H1 (cell line): ENCODE measurements at regions not wholly inside any gene's neighbourhood (a gene's known extent, or its start where the extent isn't known, plus 50 kb on each side); places are given as distances from the start of the nearest gene placed in this dataset.

Experiments used
- BCL11A ChIP-seq, 2 experiments: IDR thresholded peaks; one replicate each; pipeline ENCODE4 v1.6.1; 2011; ENCODE audit warnings: low read depth in 2 of 2, low read length in 2 of 2, mild to moderate bottlenecking in 2 of 2
- EZH2 ChIP-seq: fragments of 200-600 bp; sonication (generic); IDR thresholded peaks from 2 replicates; pipeline ENCODE4 v1.7.1; 2012; ENCODE audit warnings: low read depth, mild to moderate bottlenecking, moderate library complexity, low read length, inconsistent platforms; ENCODE audit not compliant: severe bottlenecking
- JUN ChIP-seq: IDR thresholded peaks from 2 replicates; pipeline ENCODE4 v1.6.1; 2011; ENCODE audit warnings: low read depth, mild to moderate bottlenecking, improper control_type of control experiment, low read length
- JUND ChIP-seq: IDR thresholded peaks from 2 replicates; pipeline ENCODE4 v1.6.1; 2011; ENCODE audit warnings: mild to moderate bottlenecking, improper control_type of control experiment, low read length
- MAFK ChIP-seq: IDR thresholded peaks from 2 replicates; pipeline ENCODE4 v1.6.1; 2012; ENCODE audit warnings: low read depth, mild to moderate bottlenecking, improper control_type of control experiment, low read length
- PHF8 ChIP-seq: fragments of 200-600 bp; sonication (generic); conservative IDR thresholded peaks from 2 replicates; pipeline ENCODE4 v1.7.1; 2012; ENCODE audit warnings: low read depth, mild to moderate bottlenecking, inconsistent platforms, low read length, moderate library complexity
- POLR2A ChIP-seq, 2 experiments: IDR thresholded peaks; 1 replicate in 1 of 2; 2 replicates in 1 of 2; pipeline ENCODE4 v1.6.1; 2011; ENCODE audit warnings: low read depth in 2 of 2, low read length in 2 of 2, mild to moderate bottlenecking in 2 of 2; ENCODE audit errors: control extremely low read depth in 1 of 2
- POLR2AphosphoS5 ChIP-seq: IDR thresholded peaks from 2 replicates; pipeline ENCODE4 v1.6.1; 2011; ENCODE audit warnings: low read depth, low read length
- SIX5 ChIP-seq: IDR thresholded peaks from 2 replicates; pipeline ENCODE4 v1.6.1; 2011; ENCODE audit warnings: mild to moderate bottlenecking, low read depth, low read length
- TCF12 ChIP-seq: IDR thresholded peaks from 2 replicates; pipeline ENCODE4 v1.6.1; 2011; ENCODE audit warnings: low read depth, mild to moderate bottlenecking, low read length
- YY1 ChIP-seq: IDR thresholded peaks from 2 replicates; pipeline ENCODE4 v1.6.1; 2011; ENCODE audit warnings: low read depth, mild to moderate bottlenecking, low read length
- TF ChIP-seq, protein P1 (sequence below), 3 experiments: IDR thresholded peaks; 1 replicate in 2 of 3; 2 replicates in 1 of 3; pipeline versions ENCODE4 v1.5.1 to v1.6.1; 2011; ENCODE audit warnings: low read length in 3 of 3, mild to moderate bottlenecking in 3 of 3, inconsistent platforms in 2 of 3, low read depth in 1 of 3, moderate library complexity in 1 of 3; ENCODE audit not compliant: insufficient read depth in 1 of 3; ENCODE audit errors: control extremely low read depth in 1 of 3
- TF ChIP-seq, protein P2 (sequence below): IDR thresholded peaks from 2 replicates; pipeline ENCODE4 v1.6.1; 2012; ENCODE audit warnings: low read length, inconsistent platforms
- TF ChIP-seq, protein P3 (sequence below): IDR thresholded peaks from 2 replicates; pipeline ENCODE4 v1.6.1; 2012; ENCODE audit warnings: inconsistent platforms

DNA sequence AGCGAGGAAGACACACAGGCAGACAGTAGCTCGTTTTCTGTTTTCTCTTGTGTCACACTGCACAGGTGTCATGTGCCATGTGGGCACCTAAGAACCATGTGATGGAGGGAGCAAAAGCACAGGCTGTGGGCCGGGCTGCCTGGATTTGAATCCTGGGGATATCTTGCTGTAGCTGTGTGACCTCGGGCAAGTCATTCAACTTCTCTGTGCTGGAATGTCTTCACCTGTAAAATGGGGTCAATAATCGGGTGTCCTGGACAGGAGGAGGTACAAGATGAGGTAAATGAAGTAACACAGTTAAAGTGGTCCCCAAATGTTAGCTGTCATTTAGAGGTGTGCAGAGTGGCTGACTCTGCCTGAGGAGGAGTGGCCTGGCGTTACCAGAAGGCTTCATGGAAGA is 246.9 kb downstream of the RPS24 start:
- TF ChIP-seq, protein P1, sequence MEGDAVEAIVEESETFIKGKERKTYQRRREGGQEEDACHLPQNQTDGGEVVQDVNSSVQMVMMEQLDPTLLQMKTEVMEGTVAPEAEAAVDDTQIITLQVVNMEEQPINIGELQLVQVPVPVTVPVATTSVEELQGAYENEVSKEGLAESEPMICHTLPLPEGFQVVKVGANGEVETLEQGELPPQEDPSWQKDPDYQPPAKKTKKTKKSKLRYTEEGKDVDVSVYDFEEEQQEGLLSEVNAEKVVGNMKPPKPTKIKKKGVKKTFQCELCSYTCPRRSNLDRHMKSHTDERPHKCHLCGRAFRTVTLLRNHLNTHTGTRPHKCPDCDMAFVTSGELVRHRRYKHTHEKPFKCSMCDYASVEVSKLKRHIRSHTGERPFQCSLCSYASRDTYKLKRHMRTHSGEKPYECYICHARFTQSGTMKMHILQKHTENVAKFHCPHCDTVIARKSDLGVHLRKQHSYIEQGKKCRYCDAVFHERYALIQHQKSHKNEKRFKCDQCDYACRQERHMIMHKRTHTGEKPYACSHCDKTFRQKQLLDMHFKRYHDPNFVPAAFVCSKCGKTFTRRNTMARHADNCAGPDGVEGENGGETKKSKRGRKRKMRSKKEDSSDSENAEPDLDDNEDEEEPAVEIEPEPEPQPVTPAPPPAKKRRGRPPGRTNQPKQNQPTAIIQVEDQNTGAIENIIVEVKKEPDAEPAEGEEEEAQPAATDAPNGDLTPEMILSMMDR (IDR thresholded peaks at IDR 0.05; ENCODE audit: control extremely low read depth in 1 of 3, insufficient read depth in 1 of 3, low read depth in 1 of 3, low read length in 3 of 3), result no peak
- TF ChIP-seq POLR2A (IDR thresholded peaks at IDR 0.05; ENCODE audit: control extremely low read depth in 1 of 2, low read depth in 2 of 2, low read length in 2 of 2) (no peak), JUN (no peak), POLR2AphosphoS5 (no peak), JUND (no peak), BCL11A (IDR thresholded peaks at IDR 0.05; ENCODE audit: low read depth in 2 of 2, low read length in 2 of 2) (no peak), MAFK (no peak), SIX5 (no peak), EZH2 (no peak), TCF12 (no peak), YY1 (no peak), PHF8 (no peak)
- TF ChIP-seq, protein P2, sequence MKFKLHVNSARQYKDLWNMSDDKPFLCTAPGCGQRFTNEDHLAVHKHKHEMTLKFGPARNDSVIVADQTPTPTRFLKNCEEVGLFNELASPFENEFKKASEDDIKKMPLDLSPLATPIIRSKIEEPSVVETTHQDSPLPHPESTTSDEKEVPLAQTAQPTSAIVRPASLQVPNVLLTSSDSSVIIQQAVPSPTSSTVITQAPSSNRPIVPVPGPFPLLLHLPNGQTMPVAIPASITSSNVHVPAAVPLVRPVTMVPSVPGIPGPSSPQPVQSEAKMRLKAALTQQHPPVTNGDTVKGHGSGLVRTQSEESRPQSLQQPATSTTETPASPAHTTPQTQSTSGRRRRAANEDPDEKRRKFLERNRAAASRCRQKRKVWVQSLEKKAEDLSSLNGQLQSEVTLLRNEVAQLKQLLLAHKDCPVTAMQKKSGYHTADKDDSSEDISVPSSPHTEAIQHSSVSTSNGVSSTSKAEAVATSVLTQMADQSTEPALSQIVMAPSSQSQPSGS, result no peak
- TF ChIP-seq, protein P3, sequence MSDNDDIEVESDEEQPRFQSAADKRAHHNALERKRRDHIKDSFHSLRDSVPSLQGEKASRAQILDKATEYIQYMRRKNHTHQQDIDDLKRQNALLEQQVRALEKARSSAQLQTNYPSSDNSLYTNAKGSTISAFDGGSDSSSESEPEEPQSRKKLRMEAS, result no peak
